GM19351 (cell line): ENCODE measurements at regions not wholly inside any gene's neighbourhood (a gene's known extent, or its start where the extent isn't known, plus 50 kb on each side); places are given as distances from the start of the nearest gene placed in this dataset.
A peak's percentile ranks its signal among the peaks of the same experiment; 100 is the strongest.

Source experiments
- ATAC-seq: cut with Tn5 transposase; IDR thresholded peaks from one replicate; pipeline ENCODE4 v1.9.1; 2021; ENCODE audit warnings: mild to moderate bottlenecking, moderate library complexity; ENCODE audit not compliant: unreplicated experiment

DNA sequence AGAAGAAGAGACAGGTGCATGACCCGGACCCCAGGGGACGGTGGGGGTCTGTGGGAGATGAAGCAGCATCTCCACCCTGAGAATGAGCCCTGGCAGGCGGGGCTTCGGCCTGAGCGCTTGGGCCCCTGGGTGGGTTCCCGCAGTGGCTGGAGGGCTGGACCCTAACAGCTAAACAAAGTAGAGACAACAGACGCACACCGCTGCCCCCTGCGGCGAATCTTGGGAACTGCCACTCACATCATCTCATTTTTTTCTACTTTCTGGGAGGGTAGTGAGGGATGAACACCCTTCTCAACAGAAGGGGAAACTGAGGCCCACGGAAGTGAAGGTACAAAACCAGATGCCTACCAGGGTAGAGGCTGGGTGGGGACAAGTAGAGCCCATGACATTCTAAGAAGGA is 104.7 kb downstream of the RFLNA start:
- ATAC-seq, result no peak

DNA sequence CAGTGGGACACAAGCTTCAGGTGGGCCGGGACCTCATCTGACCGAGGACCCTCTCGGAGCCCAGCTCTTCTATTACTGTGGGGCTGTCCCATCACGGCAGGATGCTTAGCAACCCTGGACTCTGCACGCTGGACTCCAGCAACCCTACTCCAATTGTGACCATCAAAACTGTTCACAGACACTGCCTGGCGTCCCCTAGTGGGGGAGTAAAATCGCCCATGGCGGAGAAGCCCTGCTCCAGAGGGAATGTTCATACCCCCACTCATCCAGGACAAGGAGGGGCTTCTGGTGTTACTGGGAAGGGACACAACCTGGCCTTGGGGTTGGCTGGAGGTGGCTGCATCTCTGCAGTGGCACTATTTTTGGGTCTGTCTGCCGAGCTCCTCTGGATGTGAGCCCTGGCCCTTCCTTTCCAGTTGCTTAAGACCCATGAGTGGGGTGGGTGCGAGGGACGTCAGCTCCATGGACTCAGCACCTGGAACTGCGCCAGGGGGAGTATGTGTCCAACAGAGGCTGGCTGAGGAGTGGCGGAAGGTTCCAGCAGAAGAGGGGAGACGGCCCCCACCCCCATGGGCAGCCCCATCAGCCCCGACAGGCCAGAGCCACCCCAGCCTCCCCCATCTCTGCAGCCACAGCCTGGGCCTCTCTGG is 103.8 kb downstream of the RFLNA start:
- no peak for ATAC-seq

DNA sequence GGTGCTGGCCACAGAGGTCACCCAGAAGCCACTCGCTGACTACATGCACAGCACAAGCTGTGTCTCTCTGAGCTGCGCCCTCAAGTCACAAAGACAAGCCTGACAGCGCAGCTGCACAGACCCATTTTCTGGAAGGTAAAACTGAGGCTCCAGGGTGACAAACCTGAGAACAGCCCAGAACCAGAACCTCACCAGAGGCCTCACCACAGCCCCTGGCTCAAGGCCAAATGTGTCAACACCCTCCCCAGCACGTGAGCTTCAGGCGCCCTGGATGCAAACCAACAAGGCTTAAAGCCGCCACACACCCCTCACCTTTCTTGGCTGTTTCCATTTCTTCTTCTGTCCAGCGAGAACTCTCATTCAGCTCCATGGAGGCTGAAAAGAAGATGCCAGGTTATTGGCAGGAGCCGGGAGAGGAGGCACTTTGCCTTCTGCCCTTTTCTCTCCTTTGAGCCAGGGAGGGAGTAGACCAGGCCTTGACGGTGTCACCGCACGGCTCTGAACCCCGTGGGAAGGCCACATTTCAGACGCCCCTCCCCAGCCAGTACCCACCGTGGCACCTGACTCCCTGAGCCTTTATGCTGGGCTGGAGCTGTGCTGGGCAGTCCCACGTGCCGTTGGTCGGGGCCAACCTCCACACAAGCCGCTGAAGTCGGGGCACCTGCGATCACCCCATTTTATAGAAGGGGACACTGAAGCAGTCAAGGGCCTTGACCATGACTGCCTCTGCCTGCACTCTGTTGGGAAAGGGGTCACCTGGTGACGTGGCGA is 103.1 kb downstream of the RFLNA start:
- no peak for ATAC-seq

DNA sequence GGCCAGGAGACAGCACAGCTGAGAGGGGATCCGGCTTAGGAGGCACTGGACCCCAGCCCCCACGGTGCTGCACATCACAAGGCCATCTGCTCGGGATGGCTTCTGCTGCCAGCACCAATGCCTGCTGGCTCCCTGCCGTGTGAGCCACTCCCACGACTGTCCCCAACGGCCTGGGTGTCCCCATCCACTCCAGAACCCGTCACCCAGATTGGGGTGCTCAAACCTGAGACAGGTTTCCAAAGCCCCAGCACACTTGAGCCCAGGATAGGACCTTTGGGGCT is 102.4 kb downstream of the RFLNA start:
- no peak for ATAC-seq

DNA sequence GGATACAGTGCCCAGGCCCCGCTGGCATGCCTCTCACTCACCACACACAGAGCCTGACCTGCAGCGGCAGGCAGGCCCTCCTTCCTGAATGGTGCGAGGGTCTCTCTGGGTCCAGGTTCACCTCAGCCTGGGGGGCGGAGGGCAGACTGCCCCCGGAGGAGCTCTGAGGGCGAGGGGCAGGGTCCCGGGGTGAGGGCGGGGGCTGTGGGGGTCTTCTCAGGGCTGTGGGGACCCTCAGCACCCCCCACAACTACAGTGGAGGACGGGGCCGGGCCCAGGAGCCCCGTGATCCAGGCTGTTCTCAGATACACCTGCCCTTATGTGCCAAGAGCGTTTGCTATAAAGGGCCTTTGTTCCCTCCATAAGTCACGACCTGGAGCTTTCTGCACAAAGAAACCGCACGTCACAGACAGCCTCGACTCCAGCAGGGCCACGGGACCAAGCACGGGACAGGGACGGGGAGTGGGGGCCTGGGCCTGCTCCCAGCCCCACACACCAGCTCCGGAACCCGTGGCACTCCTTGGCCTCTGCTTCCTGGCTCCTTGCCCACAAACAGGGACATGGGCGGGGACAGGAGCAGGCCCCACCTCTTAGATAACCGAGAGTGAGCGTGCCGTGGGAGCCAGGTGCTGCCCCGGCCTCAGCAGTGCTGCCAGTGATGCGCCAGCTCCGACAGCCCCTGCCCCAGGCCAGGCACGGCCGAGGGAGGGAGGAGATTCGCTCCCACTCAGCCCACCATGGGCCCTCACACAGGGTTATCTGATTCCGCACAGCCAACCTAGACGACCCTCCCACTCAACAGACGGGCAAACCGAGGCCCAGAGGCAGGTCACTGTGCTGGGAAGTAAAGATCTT is 101.9 kb downstream of the RFLNA start:
- ATAC-seq, result no peak

DNA sequence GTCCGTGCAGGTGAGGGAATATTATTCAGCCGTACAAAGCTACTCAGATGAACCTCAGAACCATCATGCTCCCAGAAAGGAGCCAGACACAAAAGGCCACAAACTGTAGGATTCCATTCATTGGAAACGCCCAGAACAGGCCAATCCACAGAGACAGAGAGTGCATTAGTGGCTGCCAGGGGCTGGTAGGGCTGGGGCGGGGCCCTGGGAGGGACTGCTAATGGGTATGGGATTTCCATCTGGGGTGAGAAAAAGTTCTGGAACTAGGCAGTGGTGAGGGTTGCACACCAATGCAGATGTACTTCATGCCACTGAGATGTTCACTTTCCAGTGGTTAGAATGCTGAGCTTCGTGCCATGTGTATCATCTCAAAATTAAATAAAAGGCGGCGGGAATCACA is 101.1 kb downstream of the RFLNA start:
- ATAC-seq, result no peak

DNA sequence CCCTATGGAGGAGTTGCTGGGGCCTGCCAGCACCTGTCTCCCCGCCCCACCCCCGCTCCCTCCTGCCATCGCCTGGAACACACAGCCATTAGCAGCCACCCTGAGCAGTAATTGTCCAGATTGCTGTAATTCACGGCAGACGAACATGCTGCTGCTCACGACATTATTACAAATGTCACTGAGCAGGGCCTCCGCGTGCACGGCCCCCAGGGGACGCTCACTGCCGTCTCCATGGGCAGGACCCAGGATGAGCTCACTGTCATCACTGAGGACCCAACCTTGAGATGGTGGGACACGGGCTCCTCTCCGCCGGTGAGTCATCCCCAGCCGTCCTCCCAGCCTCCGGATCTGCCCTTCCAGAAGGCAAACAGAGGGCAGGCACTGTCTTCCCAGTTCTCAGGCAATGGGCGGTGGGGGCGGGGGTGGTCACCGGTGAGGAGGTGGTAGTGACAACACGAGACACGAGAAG is 100.4 kb downstream of the RFLNA start:
- ATAC-seq, result no peak

DNA sequence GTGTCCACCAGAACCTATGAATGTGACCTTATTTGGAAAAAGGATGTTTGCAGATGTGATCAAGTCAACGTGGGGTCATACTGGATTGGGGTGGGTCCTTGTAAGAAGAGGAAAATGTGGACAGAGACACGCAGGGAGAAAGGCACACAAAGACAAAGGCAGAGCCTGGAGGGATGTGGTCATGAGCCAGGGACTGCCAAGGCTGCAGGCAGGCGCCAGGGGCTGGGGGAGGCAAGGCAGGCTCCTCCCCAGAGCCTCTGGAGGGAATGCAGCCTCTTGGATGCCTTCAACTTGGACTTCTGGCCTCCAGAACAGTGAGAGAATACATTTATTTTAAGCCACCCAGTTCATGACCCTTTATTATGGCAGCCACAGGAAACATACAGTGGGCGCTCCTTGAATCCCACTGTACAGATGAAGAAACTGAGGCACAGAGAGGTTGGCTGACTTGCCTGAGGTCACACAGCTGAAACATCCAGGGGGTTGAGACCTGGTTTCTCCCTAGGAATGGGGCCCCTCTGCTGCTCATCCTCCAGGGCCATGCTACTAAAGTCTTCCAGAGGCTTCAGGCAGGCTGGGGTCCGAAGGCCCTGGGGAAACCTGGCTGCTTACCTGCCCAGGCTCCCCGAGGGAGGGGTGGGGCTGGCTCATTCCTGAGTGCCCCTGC is 99.7 kb downstream of the RFLNA start:
- ATAC-seq, result no peak

DNA sequence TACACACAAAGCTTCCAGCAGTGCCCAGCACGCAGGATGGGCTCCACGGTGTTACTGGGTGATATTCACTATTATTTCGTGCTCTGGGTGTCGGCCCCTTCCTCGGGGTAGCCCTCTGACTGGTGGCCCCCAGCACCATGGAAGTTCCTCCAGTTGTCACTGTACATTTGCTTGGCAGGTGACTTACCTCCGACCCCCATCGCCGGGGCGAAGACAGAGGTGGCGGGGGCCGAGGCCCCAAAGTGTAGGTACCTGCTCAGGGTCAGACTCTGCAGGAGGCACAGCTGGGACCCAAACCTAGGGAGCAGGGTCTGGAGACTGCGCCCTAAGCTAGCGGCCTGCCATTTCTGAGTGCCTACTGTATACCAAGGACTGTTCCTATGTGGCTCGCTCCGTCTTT is 98.9 kb downstream of the RFLNA start:
- ATAC-seq, result no peak

DNA sequence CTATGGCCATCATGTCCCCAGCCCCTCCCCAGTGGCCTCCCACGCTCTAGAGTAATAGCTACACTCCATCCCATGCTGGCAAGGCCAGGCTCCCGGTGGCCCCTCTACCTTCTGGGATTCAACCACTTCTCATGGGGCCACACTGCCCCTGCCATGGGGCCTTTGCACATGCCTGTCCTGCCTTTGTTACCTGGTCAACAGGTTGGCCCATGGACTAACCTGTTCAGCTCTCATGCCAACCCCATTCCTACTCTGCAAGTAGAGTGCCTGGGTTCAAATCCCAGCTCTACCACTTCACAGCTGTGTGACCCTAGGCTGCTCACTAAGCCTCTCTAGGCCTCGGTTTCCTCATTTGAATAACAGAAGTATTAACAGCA is 98.5 kb downstream of the RFLNA start:
- no peak for ATAC-seq

DNA sequence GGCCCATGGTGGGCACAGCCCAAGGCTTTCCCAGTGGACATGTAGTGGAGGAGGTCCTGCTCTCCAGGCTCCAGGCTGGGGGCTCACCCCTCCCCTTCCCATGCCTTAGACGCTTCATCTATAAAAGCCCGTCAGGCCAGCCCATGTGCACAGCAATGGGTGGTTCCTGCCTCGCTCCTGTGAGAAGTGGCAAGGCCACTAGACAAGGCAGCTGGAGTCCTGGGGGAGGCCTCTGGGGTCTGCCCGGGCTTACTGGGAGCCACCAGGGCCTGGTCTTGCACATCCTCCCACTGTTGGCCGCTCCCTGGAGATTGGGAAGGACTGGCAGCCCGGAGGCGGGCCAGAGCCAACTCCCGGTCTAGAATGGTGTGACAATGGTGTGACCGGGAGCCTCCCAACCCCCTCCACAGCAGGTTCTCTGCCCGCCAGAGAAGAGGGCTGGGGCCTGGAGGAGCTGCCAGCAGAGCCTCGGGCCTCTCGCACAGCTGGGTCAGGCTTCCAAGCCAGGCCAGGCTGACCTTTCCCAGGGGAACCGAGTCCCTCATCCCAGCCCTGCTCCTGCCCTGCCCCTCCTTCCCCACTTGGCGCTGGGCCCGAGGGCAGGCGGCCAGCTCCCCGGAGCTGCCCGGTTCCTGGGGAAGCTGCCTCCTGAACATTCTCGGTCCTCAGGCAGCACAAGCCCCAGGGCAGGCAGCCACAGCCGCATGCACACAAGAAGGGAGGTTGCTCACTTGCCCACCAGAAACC is 97.9 kb downstream of the RFLNA start:
- ATAC-seq, result no peak

DNA sequence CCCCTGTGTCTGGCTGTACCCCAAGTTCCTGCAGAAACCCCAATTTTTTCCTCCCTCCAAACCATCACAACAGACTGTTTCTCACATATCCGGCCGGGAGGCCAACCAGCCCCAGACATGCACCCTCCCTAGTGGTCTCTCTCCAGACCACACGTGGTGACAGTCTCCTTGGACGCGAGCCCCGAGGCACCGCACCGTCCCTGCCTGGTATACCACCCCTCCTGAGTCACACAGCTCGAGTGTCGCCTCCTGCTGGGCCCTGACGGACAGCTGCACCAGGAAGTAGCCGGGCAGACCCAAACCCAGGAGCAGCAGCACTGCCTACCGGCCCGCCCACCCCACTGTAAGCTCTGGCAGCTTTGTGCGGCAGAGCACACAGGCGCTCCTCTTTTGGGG is 97.4 kb downstream of the RFLNA start:
- ATAC-seq, result no peak

DNA sequence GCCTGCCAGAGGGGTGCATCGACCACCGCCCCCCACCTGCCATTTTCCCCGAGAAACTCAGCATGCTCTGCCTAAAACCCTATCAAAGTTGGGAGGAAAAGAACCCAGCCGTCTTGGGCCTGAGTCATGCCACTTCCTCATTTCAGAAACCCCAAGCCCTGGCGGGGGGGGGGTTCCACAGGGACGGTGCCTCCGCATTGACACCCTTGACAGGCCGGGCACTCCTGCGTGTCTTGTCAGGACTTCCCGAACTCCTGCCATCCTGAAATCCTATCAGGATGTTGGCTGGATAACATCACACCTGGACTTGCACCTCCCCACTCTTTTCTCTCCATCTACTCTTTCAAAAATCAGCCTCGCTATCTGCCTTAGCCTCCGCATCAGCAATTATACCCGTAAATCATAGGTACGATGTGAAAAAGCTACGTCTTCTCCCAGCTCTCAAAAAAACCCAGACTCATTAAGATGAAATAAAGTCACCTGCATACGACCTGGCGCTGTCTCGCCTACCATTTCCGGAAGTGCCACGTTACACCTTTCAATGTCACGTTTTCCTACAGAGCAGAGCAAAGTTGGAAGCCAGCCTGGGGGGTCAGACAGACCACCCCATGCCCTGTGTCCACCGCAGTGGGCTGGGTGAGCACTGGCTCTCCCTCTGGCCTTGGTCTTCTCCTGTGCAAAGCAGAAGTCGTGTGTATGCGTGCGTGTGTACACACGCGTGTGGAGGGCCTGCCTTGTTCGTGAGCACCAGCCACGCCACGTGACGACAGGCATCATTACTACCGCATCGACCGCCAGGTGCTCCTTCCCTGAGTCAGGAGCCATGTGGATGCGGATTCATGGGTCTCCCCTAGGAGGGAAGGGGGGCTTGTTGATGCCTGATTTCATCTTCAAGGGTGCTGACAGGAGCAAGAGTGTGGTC is 96.7 kb downstream of the RFLNA start:
- peak; percentile 74 for ATAC-seq

DNA sequence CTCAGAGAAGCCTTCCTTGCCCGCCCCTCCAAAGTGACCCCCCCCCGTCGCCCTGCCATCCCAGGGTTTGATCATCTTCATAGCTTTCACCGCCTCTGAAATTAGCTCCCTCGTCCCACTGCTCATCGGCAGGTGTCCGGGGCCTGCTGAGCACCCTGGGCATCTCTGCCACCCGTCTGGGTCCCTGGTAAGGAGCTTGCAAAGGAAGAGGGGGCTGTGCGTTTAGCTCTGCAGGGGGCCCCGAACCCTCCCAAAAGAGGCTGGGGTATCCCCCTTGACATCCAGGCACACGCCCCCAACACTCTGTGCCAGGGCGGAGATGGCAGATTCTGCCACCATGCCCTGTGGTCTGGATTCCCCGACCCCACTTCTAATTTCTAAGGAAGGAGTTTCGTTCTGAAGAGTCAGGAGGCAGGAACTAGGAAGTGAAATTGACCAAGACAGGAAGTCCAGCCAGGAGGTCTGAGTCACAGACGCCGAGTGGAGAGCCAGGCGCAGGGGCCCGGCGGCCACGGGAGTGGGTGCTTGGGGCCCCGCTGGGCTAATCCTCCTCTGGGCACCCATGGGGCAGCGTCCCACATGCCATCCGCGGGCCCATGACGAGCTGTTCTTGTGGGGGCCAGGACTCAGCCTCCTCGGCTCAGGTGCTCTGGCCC is 95.7 kb downstream of the RFLNA start:
- ATAC-seq, result peak; percentile 45

DNA sequence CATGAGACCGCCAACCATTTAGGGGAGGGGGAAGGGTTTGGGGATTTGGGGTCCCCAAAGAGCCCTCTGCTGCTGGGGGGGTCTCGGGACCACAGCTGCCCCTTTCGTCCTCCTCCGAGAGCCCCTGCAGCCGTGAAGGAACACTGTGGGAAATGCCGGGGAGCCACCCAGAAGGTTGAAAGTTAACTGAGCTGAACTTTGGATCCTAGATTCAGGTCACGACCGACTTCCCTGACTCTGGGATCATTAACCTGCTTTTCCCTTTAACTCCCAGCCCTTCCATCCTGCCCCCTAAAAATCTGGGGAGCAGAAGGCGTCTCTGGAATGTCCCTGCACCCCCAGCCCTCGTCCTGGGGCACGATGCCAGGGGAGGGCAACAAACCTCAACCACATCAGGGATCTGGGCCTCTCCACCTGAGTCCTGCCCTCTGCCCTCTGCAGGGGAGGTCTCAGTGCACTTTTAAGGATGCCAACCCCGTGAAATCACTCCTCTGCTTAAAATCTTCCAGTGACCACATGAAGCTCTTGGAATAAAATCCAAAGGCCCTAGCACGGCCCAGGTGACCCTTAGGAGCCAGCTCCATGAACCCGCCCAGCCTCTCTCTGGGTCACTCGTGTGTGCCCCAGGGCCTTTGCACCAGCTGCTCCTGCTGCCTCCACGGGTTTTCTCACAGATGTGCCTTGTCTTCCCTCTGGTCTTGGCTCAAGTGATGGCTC is 95.0 kb downstream of the RFLNA start:
- ATAC-seq, result no peak

DNA sequence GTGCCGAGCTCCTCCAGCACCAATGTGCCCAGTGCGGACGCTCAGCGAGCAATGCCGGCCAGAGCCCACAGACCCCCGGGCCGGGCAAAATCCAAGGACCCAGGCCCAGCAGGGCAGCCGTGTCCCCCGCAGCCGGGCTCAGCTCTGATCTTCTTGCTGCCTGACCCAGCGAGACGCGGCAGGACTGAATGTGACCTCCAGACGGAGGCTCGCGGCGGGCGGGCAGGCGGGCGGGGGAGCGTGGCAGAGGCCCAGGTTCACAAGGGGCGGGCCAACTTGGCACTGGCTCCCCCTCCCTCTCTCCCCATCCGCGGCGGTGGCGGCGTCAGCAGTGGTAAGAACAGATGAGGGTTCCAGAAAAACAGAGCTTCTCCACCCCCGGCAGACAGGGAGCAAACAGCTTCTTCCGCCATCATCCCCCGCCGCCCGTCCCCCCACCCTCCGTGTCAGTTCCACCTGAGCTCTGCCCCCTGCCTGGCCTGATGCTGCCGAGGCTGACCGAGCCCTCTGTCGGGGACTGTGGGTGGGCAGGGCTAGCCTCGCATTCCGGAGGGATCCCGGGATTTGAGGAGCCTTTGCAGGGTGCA is 94.3 kb downstream of the RFLNA start:
- no peak for ATAC-seq

DNA sequence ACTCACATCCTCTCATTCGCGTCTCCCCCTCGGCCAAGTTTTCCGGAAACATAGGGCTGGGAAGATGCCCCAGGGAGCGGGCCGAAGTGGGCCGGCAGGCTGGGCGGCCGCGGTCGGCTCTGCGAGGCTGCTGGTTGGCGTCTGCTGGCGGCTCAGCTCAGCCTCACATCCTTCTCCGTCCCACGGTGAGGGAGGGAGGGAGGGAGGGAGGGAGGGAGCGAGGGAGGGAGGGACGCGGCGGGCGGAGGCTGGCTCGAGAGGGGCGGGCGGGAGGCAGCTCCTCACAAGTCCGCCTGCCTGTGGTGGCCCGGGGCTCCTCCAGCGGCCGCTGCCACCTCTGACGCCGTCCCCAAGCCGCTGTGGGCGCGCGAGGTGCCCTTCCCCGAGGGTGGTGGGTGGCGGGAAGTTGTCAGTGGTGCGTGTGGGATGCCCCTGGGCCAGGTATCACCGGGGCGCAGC is 93.8 kb downstream of the RFLNA start:
- no peak for ATAC-seq

DNA sequence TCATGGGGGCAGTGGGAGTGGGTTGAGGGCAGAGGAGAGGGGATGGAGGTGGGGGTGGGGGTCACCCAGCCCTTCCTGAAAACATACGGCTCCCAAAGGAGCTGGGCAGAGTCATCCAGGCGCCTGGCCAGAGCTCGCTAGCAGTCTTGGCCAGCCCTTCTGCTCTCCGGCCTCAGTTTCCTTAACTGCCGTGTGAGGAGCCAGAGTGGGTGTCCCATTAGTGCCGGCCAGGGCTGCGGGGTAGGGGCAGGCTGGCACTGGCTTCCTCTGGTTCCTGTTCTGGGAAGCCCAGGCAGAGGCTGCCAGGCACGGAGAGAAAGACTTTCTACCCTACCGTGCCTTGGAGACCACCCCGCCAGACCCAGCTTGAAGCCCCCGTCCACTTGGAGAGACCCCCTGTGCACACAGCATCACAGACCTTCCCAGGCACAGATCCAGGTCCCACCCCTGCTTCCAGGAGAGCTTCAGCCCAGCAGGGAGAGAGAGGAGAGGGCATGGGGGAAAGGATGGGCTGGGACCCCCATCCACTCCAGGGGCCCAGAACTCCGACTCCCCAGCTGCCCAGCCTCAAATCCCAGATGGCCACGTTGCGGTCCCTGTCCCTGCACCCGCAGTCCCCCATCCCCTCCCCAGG is 93.3 kb downstream of the RFLNA start:
- ATAC-seq, result no peak
